Smooth muscle cell (in vitro differentiated cells): ENCODE measurements at regions not wholly inside any gene's neighbourhood (a gene's known extent, or its start where the extent isn't known, plus 50 kb on each side); places are given as distances from the start of the nearest gene placed in this dataset.
A peak's percentile ranks its signal among the peaks of the same experiment; 100 is the strongest.
"Not testable (repeated sequence)": the region's sequence is repeated elsewhere in the genome, so short reads cannot be mapped to it uniquely, and the experiment has no call there.

Experiments used
- DNase-seq: peaks from one replicate; lab custom pipeline; 2025; ENCODE audit not compliant: unreplicated experiment; lab: John Stamatoyannopoulos, UW
- H2AFZ ChIP-seq: fragments of 200-600 bp; sonication (generic); 2 replicates; pipeline ENCODE4 v1.6.0; 2016; ENCODE audit warnings: antibody characterized with exemption, low read depth, mild to moderate bottlenecking
- H3F3A ChIP-seq: fragments of 200-600 bp; sonication (generic); 2 replicates; pipeline ENCODE4 v1.6.0; 2017; ENCODE audit warnings: antibody characterized with exemption, low read depth
- H3K27ac ChIP-seq: fragments of 200-600 bp; sonication (generic); 2 replicates; pipeline ENCODE4 v1.5.1; 2016; ENCODE audit warnings: low read depth, mild to moderate bottlenecking
- H3K27me3 ChIP-seq: fragments of 200-600 bp; sonication (generic); 2 replicates; pipeline ENCODE4 v1.6.1; 2016; ENCODE audit warnings: low read depth, mild to moderate bottlenecking
- H3K36me3 ChIP-seq: fragments of 200-600 bp; sonication (generic); 2 replicates; pipeline ENCODE4 v1.5.1; 2016; ENCODE audit warnings: low read depth
- H3K4me1 ChIP-seq: fragments of 200-600 bp; sonication (generic); 2 replicates; pipeline ENCODE4 v1.5.1; 2016; ENCODE audit warnings: low read depth
- H3K4me2 ChIP-seq: fragments of 200-600 bp; sonication (generic); 2 replicates; pipeline ENCODE4 v1.6.0; 2016; ENCODE audit warnings: mild to moderate bottlenecking
- H3K4me3 ChIP-seq: fragments of 200-600 bp; sonication (generic); 2 replicates; pipeline ENCODE4 v1.5.1; 2016; ENCODE audit warnings: mild to moderate bottlenecking
- H3K79me2 ChIP-seq: fragments of 200-600 bp; sonication (generic); 2 replicates; pipeline ENCODE4 v1.6.0; 2016; ENCODE audit warnings: low read depth, mild to moderate bottlenecking
- H3K9ac ChIP-seq: fragments of 200-600 bp; sonication (generic); 2 replicates; pipeline ENCODE4 v1.6.0; 2016; ENCODE audit warnings: low read depth
- H3K9me3 ChIP-seq: fragments of 200-600 bp; sonication (generic); replicated peaks from 2 replicates; pipeline ENCODE4 v1.5.1; 2016; ENCODE audit warnings: low read depth
- H4K20me1 ChIP-seq: fragments of 200-600 bp; sonication (generic); 2 replicates; pipeline ENCODE4 v1.6.0; 2016; ENCODE audit warnings: low read depth
- CTCF ChIP-seq: fragments of 200-600 bp; sonication (generic); IDR thresholded peaks from 2 replicates; pipeline ENCODE4 v1.5.1; 2017; ENCODE audit warnings: borderline replicate concordance, mild to moderate bottlenecking, antibody characterized with exemption; ENCODE audit not compliant: insufficient read depth, poor library complexity, severe bottlenecking
- WGBS: methylation state at CpG from one replicate; pipeline ENCODE4 v1.1.7; 2016; ENCODE audit warnings: low lambda C conversion rate; 5-methylcytosine and 5-hydroxymethylcytosine counted together

GRCh38 chr3:110021659-110022058, 684.3 kb upstream of the DPPA4 start:
- WGBS, result 0% methylated on average over 1 of the region's 1 CpG
- no peak for DNase-seq
- Histone ChIP-seq H3K4me1 (no peaks in the 10 kb centered on the region), H3K4me3 (no peak overlapping the region), H3K36me3 (no peaks in the 10 kb centered on the region), H3F3A (no peaks in the 10 kb centered on the region), H3K27me3 (no peaks in the 10 kb centered on the region), H2AFZ (no peak overlapping the region), H3K9me3 (no peaks in the 10 kb centered on the region), H3K27ac (no peak overlapping the region), H3K9ac (no peak overlapping the region), H3K4me2 (no peak overlapping the region), H4K20me1 (no peaks in the 10 kb centered on the region), H3K79me2 (no peaks in the 10 kb centered on the region)
- TF ChIP-seq CTCF, result no peak

GRCh38 chr3:110023022-110023421, 685.7 kb upstream of the DPPA4 start:
- H3K9ac ChIP-seq, H3K9me3 ChIP-seq, H3K4me1 ChIP-seq, H3K4me2 ChIP-seq, H2AFZ ChIP-seq, H3K4me3 ChIP-seq, H3K36me3 ChIP-seq, H3K27me3 ChIP-seq, H4K20me1 ChIP-seq, H3K27ac ChIP-seq, DNase-seq, H3K79me2 ChIP-seq, H3F3A ChIP-seq: not testable (repeated sequence)
- 80% methylated on average over 1 of the region's 1 CpG for WGBS

GRCh38 chr3:110026421-110026820, 689.1 kb upstream of the DPPA4 start:
- Histone ChIP-seq H3K4me3 (no peak overlapping the region), H3K79me2 (no peaks in the 10 kb centered on the region), H4K20me1 (no peaks in the 10 kb centered on the region), H2AFZ (no peak overlapping the region), H3K4me2 (no peak overlapping the region), H3K27me3 (no peaks in the 10 kb centered on the region), H3K4me1 (no peaks in the 10 kb centered on the region), H3K27ac (no peak overlapping the region), H3K36me3 (no peaks in the 10 kb centered on the region), H3K9me3 (no peaks in the 10 kb centered on the region), H3F3A (no peaks in the 10 kb centered on the region), H3K9ac (no peak overlapping the region)
- TF ChIP-seq CTCF, result no peak
- DNase-seq, result no peak
- WGBS, result 90% methylated on average over 2 of the region's 2 CpGs

- H2AFZ ChIP-seq, result no peak overlapping the region
- H3K4me1 ChIP-seq, result no peaks in the 10 kb centered on the region
- H3K27me3 ChIP-seq, result no peaks in the 10 kb centered on the region
- no peaks in the 10 kb centered on the region for H3K9me3 ChIP-seq
- no peaks in the 10 kb centered on the region for H3K36me3 ChIP-seq
- H3K79me2 ChIP-seq, result no peaks in the 10 kb centered on the region
- H3F3A ChIP-seq, result no peaks in the 10 kb centered on the region
- WGBS, result 32% methylated on average over 4 of the region's 4 CpGs
- no peak overlapping the region for H3K4me3 ChIP-seq
- H4K20me1 ChIP-seq, result no peaks in the 10 kb centered on the region
- no peak for DNase-seq
- H3K27ac ChIP-seq, result peak overlapping the region; percentile 18
- no peak overlapping the region for H3K9ac ChIP-seq
- H3K4me2 ChIP-seq, result peak overlapping the region; percentile 38
- TF ChIP-seq CTCF, result no peak
Measured at GRCh38 chr3:110027446-110028080, 690.2 kb upstream of the DPPA4 start.
